NK-92 treated with Interleukin-12 subunit alpha and Interleukin-12 subunit beta, amount 100 ng/mL, for 24 hours (cell line): ENCODE measurements at regions not wholly inside any gene's neighbourhood (a gene's known extent, or its start where the extent isn't known, plus 50 kb on each side); places are given as distances from the start of the nearest gene placed in this dataset.

Experiments
- DNase-seq: peaks from one replicate; lab custom pipeline; 2025; lab: John Stamatoyannopoulos, UW

DNA sequence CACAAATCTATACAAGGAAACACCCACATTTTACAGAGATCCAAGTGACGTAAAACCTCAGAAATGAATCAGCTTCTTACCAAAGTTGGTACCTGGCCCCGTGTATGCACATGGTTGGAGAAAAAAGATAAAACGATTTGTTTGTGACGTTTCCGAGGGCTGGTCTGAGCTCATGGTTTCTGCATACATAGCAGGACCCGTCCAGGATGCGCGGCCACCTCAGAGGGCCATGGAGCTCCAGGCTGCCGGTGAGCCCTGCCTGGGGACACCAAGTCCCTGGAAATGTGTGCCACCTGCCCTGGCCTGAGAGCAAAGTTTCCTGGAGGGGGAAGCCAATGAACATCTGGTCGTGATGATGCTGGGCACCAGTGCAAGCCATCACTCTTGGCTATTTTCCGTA lies 402.6 kb upstream of the MKI67 start:
- DNase-seq: no peak

DNA sequence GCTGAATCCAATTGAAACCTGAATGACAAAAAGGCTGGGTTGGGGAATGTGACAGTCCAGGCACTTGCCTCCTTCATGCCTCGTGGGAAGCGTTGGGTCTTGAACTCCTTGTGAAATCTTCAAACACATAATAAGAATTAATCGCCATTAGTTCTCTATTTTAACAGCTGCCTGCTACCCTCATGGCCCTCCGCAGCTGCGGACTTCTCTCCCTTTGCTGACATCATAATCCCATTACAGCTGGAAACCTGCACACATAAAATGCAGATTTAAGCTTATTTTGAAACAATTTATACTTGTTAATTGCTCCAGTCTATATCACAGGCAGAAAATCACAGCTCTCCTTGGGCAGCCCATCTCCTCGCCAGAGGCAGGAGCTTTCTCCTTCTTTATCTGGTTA lies 403.0 kb upstream of the MKI67 start:
- DNase-seq: no peak

- DNase-seq: no peak
Measured at GRCh38 chr10:128530301-128530700, 404.1 kb upstream of the MKI67 start.

- no peak for DNase-seq
Measured at GRCh38 chr10:128530946-128531345, 404.7 kb upstream of the MKI67 start.

- no peak for DNase-seq
Measured at GRCh38 chr10:128534686-128535085, 408.5 kb upstream of the MKI67 start.

- DNase-seq: no peak
Measured at GRCh38 chr10:128536259-128536658, 410.0 kb upstream of the MKI67 start.

DNA sequence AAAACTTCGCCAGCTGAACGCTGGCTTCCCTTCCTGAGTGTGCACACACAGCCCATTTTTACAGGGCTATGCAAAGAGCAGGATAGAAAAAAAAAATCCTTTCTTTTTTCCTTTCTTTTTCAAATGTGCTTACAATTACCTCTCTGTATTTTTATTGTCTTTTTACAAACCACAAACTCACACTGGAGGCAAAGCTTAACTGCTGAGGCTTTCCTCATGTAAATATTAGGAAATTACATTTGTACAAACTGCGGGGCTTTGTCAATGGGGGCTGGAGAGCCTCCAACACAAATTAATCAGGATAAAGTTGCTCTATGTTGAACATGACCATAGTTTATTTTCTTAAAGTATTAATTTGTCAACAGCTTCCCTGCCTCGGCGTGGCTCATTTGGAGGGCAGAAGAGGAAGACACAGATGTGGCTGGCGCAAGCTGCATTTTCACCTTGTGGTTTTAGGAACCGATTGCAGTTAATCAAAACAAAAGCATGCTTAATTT lies 411.7 kb upstream of the MKI67 start:
- no peak for DNase-seq

DNA sequence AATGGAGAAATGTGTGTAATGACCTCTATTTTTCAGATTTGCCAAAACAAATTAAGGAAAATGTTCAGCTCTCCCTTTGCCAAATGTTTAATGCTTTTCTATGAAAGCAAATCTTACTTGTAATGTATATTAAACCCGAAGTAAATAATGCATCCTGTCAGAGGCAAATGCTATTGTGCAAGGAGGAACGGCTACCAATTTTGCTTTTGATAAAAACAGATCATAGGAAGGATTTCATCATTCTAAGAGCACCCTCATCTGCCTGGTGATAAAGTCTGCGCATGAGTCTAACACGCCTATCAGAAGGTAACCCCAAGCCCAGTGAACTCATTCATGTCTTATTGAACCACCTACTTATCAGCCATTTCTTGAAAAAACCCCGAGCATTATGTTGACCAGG lies 412.4 kb upstream of the MKI67 start:
- no peak for DNase-seq

DNA sequence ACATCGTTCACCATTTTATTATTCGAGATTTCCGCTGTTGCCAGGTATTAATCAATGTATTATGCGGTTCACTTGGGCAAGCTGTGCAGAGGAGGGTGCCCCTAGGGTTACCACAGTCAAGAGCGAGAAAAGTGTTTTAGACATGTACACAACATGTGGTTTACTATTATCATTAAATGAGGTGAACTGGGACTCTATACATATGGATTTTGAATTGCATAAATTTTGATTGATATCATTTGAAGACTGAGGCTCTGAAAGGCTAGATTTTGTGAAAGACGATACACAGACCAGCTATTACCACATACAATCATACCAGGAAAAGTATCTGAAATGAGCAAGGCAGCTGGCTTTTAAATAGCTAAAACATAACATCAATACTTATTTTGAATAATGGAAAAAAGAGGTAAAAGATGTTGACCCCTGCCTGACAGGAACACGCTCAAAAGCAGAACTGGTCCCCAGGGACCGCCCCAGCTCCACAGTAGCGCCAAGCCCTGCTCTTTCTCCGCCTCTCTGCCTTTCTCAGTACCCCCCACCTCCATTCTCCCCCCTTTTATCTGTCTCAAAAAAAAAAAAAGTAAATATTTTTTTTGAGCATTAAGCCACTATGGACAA lies 413.4 kb upstream of the MKI67 start:
- DNase-seq: no peak

DNA sequence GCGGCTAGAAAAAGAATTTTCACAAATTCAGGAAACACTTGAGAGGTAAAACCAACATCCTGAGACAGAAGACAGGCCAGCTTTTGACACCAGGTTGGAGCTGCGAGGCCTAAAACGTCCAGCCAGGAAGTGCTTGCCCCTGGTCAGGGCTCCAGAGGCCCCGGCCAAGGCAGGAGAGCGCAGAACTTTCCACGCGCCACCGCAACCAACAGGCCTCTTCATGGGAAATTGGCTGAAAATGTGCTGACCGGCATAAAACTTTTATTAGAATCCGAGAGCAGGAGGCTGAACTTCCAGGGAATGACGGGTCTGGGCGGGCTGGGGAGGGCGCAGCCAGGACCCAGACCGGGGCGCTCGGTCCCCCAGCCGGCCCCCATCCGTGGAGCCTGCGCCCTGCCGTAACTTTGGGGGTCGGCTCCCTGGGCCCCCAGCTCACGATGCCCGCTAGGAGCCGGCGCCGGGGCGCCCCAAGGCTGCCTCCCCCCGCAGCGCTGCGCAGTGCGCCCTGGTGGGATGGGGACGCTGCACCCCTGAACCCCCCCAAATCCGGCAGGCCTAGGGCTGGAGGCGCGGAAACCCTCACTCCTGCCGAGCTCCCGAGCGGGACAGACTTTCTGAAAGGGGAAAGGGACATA lies 414.0 kb upstream of the MKI67 start:
- no peak for DNase-seq

DNA sequence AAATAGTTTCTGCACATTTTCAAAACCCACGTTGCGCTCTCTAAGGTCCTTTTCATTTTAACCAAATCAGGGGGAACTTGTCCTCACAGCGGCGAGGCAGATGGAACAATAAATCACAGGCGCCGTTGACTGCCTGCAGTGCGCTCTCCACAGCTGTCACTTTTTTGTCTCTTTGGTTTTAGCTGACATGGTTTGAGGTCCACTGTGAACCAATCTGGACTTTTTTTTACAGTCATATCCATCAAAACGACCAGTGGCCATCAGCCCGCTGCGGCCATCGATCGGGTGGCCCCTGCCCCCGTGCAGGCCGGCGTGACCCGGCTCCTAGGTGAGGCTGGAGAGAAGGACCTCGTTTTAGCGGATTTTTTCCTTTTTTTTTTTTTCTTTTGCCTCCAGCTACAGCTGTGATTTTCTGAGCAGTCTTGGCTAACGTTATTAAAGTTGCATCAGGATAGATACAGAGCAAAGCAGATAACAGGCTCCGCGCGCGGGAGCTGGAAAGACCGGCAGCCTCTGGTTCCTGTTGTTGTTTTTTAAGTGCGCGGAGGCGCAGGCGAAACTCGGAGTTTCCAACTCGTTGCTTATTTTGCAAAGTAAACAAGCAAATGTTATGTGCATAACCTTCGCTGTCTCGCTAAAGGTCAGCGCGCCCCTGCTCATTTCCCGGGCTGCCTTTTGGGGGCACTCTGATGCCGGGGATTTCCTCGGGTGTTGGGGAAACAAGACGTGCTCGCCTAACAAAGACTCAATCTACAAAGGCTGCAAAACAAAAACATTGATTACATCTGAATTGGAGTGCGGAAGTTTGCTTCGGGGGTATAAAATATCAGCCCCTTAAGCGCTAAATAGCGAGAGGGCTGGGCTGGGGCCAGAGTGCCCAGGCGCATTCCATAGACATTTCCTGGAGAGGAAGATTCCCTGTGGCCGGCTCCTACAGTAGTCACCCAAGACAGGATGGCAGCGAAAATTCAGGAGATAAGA lies 414.8 kb upstream of the MKI67 start:
- DNase-seq: no peak

DNA sequence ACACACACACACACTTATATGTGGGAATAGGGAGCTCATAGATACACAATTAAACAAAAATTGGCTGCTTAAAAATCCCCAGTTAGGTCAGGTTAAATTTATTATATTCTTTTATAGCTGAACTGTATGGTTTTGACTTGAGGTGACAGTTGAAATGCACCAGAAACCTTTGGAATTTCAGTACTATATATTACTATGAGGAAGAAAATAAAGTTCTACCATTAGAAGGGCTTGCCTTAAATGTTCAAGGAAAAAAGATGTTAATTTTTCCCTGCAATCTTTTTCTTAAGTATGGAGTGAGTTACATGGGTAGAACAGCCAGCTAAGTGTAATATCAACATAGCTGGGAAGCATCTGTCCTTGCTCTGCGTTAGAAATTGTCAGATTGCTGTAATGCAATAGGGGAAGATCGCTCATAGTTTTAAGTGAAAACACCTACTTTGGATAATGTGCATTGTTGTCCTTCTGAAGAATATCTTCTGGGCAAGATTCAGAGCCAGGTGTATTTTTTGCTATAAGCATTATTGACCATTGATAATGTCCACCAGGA lies 415.8 kb upstream of the MKI67 start:
- DNase-seq: no peak

DNA sequence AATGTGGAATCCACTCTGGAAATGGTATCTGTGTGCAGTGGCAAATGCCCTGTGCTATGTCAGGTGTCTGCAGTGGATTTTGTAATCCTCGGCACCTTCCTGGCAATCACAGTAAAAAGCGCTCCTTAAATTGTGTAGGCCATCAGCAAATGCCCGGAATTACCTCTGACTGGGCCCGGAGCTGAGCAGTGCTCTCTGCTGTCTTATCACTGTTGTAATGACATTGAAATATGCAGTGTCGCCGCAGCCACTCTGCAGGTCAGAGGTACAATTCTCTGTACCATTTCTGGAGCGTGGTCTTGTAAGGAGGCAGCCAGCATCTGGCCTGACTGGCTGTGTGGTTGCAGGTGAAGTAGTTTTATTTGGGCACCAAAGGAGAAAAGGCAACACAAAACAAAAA lies 416.4 kb upstream of the MKI67 start:
- DNase-seq: no peak

DNA sequence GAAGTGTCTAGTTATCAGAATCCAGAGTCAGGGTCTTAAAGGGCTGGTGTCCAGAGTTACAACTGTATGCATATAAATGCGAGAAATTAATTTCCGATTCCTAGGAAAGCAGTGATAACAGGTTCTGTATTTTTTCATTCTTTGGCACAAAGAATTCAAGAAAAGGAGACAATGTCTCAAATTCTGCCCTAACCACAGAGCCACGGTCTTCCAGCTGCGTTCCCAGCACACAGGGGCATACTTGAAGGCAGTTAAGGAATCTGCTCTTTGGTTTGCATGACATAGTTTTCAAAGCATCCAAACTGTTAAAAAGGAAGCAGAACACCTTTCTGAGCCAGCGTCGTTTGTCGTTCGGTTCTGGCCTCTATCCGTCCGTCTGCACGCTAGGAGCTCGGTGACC lies 416.9 kb upstream of the MKI67 start:
- DNase-seq: no peak

- DNase-seq: no peak
Measured at GRCh38 chr10:128545216-128545615, 419.0 kb upstream of the MKI67 start.

- no peak for DNase-seq
Measured at GRCh38 chr10:128546651-128547165, 420.5 kb upstream of the MKI67 start.

GRCh38 chr10:128549101-128549608 lies 422.9 kb upstream of the MKI67 start:
- DNase-seq: no peak

- DNase-seq: no peak
Measured at GRCh38 chr10:128550045-128550444, 423.8 kb upstream of the MKI67 start.

- no peak for DNase-seq
Measured at GRCh38 chr10:128551475-128551874, 425.3 kb upstream of the MKI67 start.

- no peak for DNase-seq
Measured at GRCh38 chr10:128553755-128554154, 427.5 kb upstream of the MKI67 start.

GRCh38 chr10:128556182-128557110 lies 430.2 kb upstream of the MKI67 start:
- DNase-seq: no peak
